ENCODE measurements at regions not wholly inside any gene's neighbourhood (a gene's known extent, or its start where the extent isn't known, plus 50 kb on each side); places are given as distances from the start of the nearest gene placed in this dataset.
A peak's percentile ranks its signal among the peaks of the same experiment; 100 is the strongest.
"Not testable (repeated sequence)": the region's sequence is repeated elsewhere in the genome, so short reads cannot be mapped to it uniquely, and the experiment has no call there.

DNA sequence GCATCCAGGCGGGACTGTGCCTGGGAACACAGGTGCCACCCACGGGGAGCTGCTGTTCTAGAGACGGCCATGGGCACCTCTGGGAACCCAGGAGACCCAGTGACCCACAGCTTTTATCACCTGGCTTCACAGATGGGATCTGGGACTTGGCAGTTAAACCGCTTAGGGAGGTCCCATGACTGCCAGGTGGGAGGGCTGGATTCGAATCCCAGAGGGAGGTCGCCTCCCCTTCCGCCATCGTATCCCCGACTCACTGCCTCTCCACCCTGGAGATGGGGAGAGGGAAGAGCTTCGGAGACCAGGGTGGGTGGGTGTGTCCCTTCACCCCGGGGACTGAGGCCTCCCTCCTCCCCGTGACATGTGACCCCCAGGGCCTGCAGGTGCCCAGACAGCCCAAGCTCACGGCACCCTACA is 169.4 kb downstream of the RTP5 start:
- Histone ChIP-seq H3K27ac (no peak overlapping the region), H3K4me3 (no peak overlapping the region)
- DNase-seq (ENCODE audit: low spot score), result no peak
- TF ChIP-seq, protein P1, sequence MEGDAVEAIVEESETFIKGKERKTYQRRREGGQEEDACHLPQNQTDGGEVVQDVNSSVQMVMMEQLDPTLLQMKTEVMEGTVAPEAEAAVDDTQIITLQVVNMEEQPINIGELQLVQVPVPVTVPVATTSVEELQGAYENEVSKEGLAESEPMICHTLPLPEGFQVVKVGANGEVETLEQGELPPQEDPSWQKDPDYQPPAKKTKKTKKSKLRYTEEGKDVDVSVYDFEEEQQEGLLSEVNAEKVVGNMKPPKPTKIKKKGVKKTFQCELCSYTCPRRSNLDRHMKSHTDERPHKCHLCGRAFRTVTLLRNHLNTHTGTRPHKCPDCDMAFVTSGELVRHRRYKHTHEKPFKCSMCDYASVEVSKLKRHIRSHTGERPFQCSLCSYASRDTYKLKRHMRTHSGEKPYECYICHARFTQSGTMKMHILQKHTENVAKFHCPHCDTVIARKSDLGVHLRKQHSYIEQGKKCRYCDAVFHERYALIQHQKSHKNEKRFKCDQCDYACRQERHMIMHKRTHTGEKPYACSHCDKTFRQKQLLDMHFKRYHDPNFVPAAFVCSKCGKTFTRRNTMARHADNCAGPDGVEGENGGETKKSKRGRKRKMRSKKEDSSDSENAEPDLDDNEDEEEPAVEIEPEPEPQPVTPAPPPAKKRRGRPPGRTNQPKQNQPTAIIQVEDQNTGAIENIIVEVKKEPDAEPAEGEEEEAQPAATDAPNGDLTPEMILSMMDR (IDR thresholded peaks at IDR 0.05), result no peak

DNA sequence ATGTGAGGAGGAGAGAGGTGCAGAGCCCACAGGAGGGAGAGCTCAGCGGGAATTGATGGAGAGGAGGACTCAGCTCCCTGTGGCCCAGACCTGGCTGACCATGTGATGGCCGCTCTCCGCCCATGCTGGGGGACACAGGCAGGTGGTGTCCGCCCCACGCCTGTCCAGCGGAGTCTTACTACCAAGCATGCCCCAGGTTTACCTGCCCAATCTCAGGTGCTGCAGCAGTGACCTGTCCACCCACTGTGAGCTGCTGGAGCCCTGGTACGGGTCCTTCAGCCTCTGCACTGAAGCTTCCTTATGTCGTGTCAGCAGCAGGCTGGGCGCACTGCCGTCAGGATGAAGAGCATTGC is 170.8 kb downstream of the RTP5 start:
- TF ChIP-seq, protein P1 (IDR thresholded peaks at IDR 0.05), result no peak
- Histone ChIP-seq H3K27ac (no peak overlapping the region), H3K4me3 (no peak overlapping the region)
- DNase-seq (ENCODE audit: low spot score), result no peak

DNA sequence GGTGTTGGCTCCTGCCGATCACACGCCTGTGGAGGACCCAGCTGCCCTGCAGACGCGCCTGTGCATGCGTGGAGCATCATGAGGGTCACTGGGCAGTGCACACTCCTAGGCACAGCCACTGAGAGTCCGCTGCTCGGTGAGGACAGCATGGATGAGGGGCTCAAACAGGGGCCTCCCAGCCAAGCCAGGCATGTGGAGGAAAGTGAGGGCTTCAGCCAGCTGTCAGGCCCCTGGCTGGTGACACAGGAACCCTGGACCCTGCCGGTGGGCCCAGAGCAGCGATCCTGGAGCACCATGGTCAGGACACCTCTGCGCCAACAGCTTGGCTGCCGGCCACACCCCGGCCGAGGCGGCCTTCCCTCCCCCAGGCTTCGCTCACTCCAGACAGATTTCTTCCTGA is 171.2 kb downstream of the RTP5 start:
- TF ChIP-seq, protein P1 (IDR thresholded peaks at IDR 0.05), result no peak
- no peak overlapping the region for H3K27ac ChIP-seq
- DNase-seq (ENCODE audit: low spot score), result no peak
- no peak overlapping the region for H3K4me3 ChIP-seq

DNA sequence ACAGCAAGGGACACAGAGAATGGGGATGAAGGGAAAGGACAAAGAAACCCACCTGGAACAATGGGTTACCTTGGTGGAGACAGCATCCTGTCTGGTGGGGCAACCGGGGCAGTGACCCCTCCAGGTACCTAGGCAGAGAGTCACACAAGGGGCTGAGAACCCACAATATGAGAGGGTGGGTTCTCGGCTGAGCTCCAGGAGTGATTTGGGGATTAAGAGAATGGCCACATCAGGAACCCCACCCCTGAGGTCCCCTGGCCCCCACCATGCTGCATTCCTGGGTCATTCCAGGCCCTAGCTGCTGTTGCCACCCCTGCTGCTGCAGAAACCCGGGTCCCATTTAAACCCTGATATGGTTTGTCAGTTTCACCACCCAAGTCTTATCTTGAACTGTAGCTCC is 172.3 kb downstream of the RTP5 start:
- no peak overlapping the region for H3K4me3 ChIP-seq
- DNase-seq (ENCODE audit: low spot score), result no peak
- TF ChIP-seq, protein P1 (IDR thresholded peaks at IDR 0.05), result no peak
- no peak overlapping the region for H3K27ac ChIP-seq

DNA sequence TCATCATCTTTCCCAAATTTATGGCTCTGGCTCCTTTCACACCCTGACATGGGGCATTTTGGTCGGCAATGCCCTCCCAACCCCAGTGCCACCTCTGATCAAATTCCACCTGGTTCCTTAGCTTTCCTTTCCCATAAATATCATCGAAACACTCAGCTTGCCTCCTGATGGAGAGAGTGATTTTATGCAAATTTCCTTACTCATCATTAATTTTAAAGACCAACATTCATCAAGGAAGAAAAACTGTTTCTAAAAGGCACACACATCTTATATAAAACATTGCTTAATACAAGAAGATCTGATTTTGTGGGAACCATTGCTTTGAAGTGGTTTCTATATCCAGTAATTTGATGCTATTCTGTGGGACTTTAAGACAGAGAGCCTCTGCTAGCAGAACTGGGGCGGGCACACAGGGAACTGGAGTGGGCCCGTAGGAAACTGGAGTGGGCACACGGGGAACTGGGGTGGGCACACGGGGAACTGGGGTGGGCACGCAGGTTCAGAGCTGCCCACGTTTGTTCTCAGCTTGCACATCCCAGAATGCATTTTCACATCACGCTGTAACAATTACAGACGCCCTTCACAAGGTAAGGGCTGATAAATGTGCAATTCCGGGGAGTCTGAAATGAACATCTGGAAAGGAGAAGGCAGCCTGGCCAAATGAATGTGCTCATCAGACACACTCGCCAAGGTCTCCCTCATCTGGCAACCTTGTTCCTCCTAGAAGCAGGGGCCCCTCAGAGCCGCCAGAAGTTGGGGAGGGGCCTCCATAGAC is 174.2 kb downstream of the RTP5 start:
- H3K27ac ChIP-seq, result no peak overlapping the region
- no peak for DNase-seq (ENCODE audit: low spot score)
- no peak overlapping the region for H3K4me3 ChIP-seq
- TF ChIP-seq, protein P1 (IDR thresholded peaks at IDR 0.05), result no peak

DNA sequence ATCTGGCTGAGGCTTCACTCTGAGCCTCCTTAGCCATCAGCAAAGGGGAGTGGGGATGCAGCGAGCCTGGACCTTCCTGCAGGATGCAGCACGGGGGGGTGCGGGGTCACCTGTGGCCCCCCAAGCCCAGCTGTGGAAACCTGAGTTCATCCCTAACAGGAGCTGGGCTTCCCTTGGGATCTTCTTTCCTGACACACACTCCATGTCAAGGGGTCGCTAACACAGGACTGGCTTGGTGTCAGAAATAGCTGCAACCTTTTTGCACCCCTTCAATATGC is 174.7 kb downstream of the RTP5 start:
- H3K27ac ChIP-seq, result no peak overlapping the region
- no peak overlapping the region for H3K4me3 ChIP-seq
- DNase-seq (ENCODE audit: low spot score), result peak; percentile 46
- TF ChIP-seq, protein P1 (IDR thresholded peaks at IDR 0.05), result no peak

DNA sequence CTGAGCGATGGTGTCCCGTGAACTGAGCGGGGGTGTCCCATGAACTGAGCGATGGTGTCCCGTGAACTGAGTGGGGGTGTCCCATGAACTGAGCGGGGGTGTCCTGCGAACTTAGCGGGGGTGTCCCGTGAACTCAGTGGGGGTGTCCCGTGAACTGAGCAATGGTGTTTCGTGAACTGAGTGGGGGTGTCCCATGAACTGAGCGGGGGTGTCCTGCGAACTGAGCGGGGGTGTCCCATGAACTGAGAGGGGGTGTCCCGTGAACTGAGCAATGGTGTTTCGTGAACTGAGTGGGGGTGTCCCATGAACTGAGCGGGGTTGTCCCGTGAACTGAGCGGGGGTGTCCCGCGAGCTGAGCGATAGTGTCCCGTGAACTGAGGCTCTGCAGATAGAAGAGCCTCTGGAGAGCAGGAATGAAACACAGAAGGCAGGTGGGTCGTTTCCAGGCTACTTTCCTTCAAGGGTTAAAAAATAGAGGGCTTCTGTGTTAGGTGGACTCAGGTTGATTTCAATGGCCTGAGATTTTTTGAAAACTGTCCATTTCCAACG is 176.1 kb downstream of the RTP5 start:
- not testable (repeated sequence) for H3K27ac ChIP-seq; DNase-seq (ENCODE audit: low spot score); H3K4me3 ChIP-seq
